ENCODE measurements at regions not wholly inside any gene's neighbourhood (a gene's known extent, or its start where the extent isn't known, plus 50 kb on each side); places are given as distances from the start of the nearest gene placed in this dataset.

GRCh38 chr1:238660849-238661248, 725.5 kb upstream of the CHRM3 start:
- no peak overlapping the region for H3K4me3 ChIP-seq (ENCODE audit: low read depth, low read length)
- TF ChIP-seq CTCF (IDR thresholded peaks at IDR 0.05; ENCODE audit: control insufficient read depth, extremely low read depth, insufficient read depth), result no peak
- no peak for DNase-seq (ENCODE audit: low read depth)

- no peak for DNase-seq (ENCODE audit: low read depth)
- H3K4me3 ChIP-seq (ENCODE audit: low read depth, low read length), result no peak overlapping the region
- no peak for TF ChIP-seq CTCF (IDR thresholded peaks at IDR 0.05; ENCODE audit: control insufficient read depth, extremely low read depth, insufficient read depth)
These were observed 727.6 kb upstream of the CHRM3 start for GRCh38 chr1:238658763-238659162.

- no peak for TF ChIP-seq CTCF (IDR thresholded peaks at IDR 0.05; ENCODE audit: control insufficient read depth, extremely low read depth, insufficient read depth)
- no peak for DNase-seq (ENCODE audit: low read depth)
- no peak overlapping the region for H3K4me3 ChIP-seq (ENCODE audit: low read depth, low read length)
These were observed 732.6 kb upstream of the CHRM3 start for GRCh38 chr1:238653693-238654321.

GRCh38 chr1:238652346-238652968, 733.9 kb upstream of the CHRM3 start:
- no peak for TF ChIP-seq CTCF (IDR thresholded peaks at IDR 0.05; ENCODE audit: control insufficient read depth, extremely low read depth, insufficient read depth)
- H3K4me3 ChIP-seq (ENCODE audit: low read depth, low read length), result no peak overlapping the region
- DNase-seq (ENCODE audit: low read depth), result no peak

- no peak for TF ChIP-seq CTCF (IDR thresholded peaks at IDR 0.05; ENCODE audit: control insufficient read depth, extremely low read depth, insufficient read depth)
- no peak for DNase-seq (ENCODE audit: low read depth)
- H3K4me3 ChIP-seq (ENCODE audit: low read depth, low read length), result no peak overlapping the region
These were observed 737.2 kb upstream of the CHRM3 start for GRCh38 chr1:238649200-238649599.

GRCh38 chr1:238648751-238649150, 737.6 kb upstream of the CHRM3 start:
- H3K4me3 ChIP-seq (ENCODE audit: low read depth, low read length), result no peak overlapping the region
- TF ChIP-seq CTCF (IDR thresholded peaks at IDR 0.05; ENCODE audit: control insufficient read depth, extremely low read depth, insufficient read depth), result no peak
- no peak for DNase-seq (ENCODE audit: low read depth)

- DNase-seq (ENCODE audit: low read depth), result no peak
- no peak overlapping the region for H3K4me3 ChIP-seq (ENCODE audit: low read depth, low read length)
- no peak for TF ChIP-seq CTCF (IDR thresholded peaks at IDR 0.05; ENCODE audit: control insufficient read depth, extremely low read depth, insufficient read depth)
These were observed 738.1 kb upstream of the CHRM3 start for GRCh38 chr1:238648296-238648695.
